Mammary epithelial cell (primary cell): ENCODE measurements at regions not wholly inside any gene's neighbourhood (a gene's known extent, or its start where the extent isn't known, plus 50 kb on each side); places are given as distances from the start of the nearest gene placed in this dataset.

Experiments
- EZH2 ChIP-seq: IDR thresholded peaks from 2 replicates; pipeline ENCODE4 v1.6.1; 2012; ENCODE audit warnings: low read length, inconsistent platforms, borderline replicate concordance
- TF ChIP-seq, protein P1 (sequence below), 2 donors: IDR thresholded peaks in 1 of 2; conservative IDR thresholded peaks in 1 of 2; 2 replicates each; pipeline ENCODE4 v1.5.1; 2011 to 2012; ENCODE audit warnings: inconsistent platforms in 2 of 2, low read length in 2 of 2, mild to moderate bottlenecking in 2 of 2, control low read depth in 1 of 2, low read depth in 1 of 2; ENCODE audit not compliant: insufficient read depth in 1 of 2; ENCODE audit errors: extremely low read depth in 1 of 2

DNA sequence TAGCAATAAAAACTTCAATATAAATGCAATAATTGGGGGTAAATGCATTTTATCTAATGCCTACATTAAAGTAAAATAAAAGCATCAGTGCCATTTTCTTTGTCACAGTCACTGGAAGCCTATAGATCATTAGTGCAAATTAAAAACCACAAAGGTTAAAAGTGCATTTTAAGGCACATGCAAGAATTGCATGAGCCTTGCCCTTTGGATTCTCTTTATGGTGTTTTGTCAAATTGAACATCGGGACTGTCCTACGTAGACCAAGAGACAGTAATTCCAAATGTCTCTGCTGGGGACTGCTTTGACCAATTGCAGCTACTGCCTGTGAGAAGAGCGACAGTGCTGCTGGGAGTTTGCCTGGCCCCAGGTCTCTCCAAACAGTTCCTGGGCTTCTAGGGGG is 130.3 kb upstream of the SATB2 start:
- TF ChIP-seq, protein P1, sequence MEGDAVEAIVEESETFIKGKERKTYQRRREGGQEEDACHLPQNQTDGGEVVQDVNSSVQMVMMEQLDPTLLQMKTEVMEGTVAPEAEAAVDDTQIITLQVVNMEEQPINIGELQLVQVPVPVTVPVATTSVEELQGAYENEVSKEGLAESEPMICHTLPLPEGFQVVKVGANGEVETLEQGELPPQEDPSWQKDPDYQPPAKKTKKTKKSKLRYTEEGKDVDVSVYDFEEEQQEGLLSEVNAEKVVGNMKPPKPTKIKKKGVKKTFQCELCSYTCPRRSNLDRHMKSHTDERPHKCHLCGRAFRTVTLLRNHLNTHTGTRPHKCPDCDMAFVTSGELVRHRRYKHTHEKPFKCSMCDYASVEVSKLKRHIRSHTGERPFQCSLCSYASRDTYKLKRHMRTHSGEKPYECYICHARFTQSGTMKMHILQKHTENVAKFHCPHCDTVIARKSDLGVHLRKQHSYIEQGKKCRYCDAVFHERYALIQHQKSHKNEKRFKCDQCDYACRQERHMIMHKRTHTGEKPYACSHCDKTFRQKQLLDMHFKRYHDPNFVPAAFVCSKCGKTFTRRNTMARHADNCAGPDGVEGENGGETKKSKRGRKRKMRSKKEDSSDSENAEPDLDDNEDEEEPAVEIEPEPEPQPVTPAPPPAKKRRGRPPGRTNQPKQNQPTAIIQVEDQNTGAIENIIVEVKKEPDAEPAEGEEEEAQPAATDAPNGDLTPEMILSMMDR (conservative IDR thresholded peaks at IDR 0.05 in 1 of 2, IDR thresholded peaks at IDR 0.05 in 1 of 2; ENCODE audit: extremely low read depth in 1 of 2, insufficient read depth in 1 of 2, low read depth in 1 of 2, low read length in 2 of 2): no peak
- no peak for TF ChIP-seq EZH2
